ENCODE measurements at regions not wholly inside any gene's neighbourhood (a gene's known extent, or its start where the extent isn't known, plus 50 kb on each side); places are given as distances from the start of the nearest gene placed in this dataset.

GRCh38 chr5:42277293-42277692 lies 145.9 kb upstream of the GHR start:
- no peak for TF ChIP-seq CTCF (IDR thresholded peaks at IDR 0.05; ENCODE audit: unreplicated experiment)
- Mint-ChIP-seq H3K4me1 (ENCODE audit: insufficient read depth, unreplicated experiment) (no peaks in the 10 kb centered on the region), H3K4me3 (ENCODE audit: unreplicated experiment) (no peak overlapping the region), H3K27me3 (ENCODE audit: insufficient read depth, unreplicated experiment) (no peaks in the 10 kb centered on the region), H3K27ac (ENCODE audit: low read depth, unreplicated experiment) (no peak overlapping the region), H3K9me3 (ENCODE audit: unreplicated experiment) (no peaks in the 10 kb centered on the region), H3K36me3 (ENCODE audit: insufficient read depth, unreplicated experiment) (no peaks in the 10 kb centered on the region)
- no TSS peak for BruUV-seq (replicated peaks)
- POLR2A ChIA-PET = no interaction called here
- intact Hi-C loops (cut with micrococcal nuclease) = no loop called here
- CTCF ChIA-PET = interaction anchor here (0.6 kb wide), 1 partner anchor 37 kb away, joined by 3 read pairs; no protein-coding TSS in a partner anchor
- no peak for DNase-seq (ENCODE audit: unreplicated experiment)

- Mint-ChIP-seq H3K9me3 (ENCODE audit: unreplicated experiment) (no peaks in the 10 kb centered on the region), H3K36me3 (ENCODE audit: insufficient read depth, unreplicated experiment) (no peaks in the 10 kb centered on the region), H3K27ac (ENCODE audit: low read depth, unreplicated experiment) (no peak overlapping the region), H3K4me1 (ENCODE audit: insufficient read depth, unreplicated experiment) (no peaks in the 10 kb centered on the region), H3K4me3 (ENCODE audit: unreplicated experiment) (no peak overlapping the region), H3K27me3 (ENCODE audit: insufficient read depth, unreplicated experiment) (no peaks in the 10 kb centered on the region)
- TF ChIP-seq CTCF (IDR thresholded peaks at IDR 0.05; ENCODE audit: unreplicated experiment) = no peak
- POLR2A ChIA-PET = no interaction called here
- DNase-seq (ENCODE audit: unreplicated experiment) = no peak
- CTCF ChIA-PET = interaction anchor here (0.6 to 1.1 kb wide), 2 partner anchors 8 to 11 kb away, joined by 3 read pairs; no protein-coding TSS in a partner anchor
- intact Hi-C loops (cut with micrococcal nuclease) = no loop called here
- no TSS peak for BruUV-seq (replicated peaks)
These were observed 138.7 kb upstream of the GHR start for GRCh38 chr5:42284584-42284983.

- TF ChIP-seq CTCF (IDR thresholded peaks at IDR 0.05; ENCODE audit: unreplicated experiment) = no peak
- no peak for DNase-seq (ENCODE audit: unreplicated experiment)
- no peaks in the 10 kb centered on the region for H3K27me3 Mint-ChIP-seq (ENCODE audit: insufficient read depth, unreplicated experiment)
- H3K9me3 Mint-ChIP-seq (ENCODE audit: unreplicated experiment) = no peaks in the 10 kb centered on the region
- BruUV-seq (replicated peaks) = no TSS peak
- intact Hi-C loops (cut with micrococcal nuclease) = no loop called here
- CTCF ChIA-PET = interaction anchor here (1.1 kb wide), 1 partner anchor 10 kb away, joined by 3 read pairs; no protein-coding TSS in a partner anchor
- no peak overlapping the region for H3K27ac Mint-ChIP-seq (ENCODE audit: low read depth, unreplicated experiment)
- no peaks in the 10 kb centered on the region for H3K36me3 Mint-ChIP-seq (ENCODE audit: insufficient read depth, unreplicated experiment)
- POLR2A ChIA-PET = no interaction called here
- no peaks in the 10 kb centered on the region for H3K4me1 Mint-ChIP-seq (ENCODE audit: insufficient read depth, unreplicated experiment)
- no peak overlapping the region for H3K4me3 Mint-ChIP-seq (ENCODE audit: unreplicated experiment)
These were observed 138.0 kb upstream of the GHR start for GRCh38 chr5:42285230-42285629.

- intact Hi-C loops (cut with micrococcal nuclease) = no loop called here
- H3K27me3 Mint-ChIP-seq (ENCODE audit: insufficient read depth, unreplicated experiment) = no peaks in the 10 kb centered on the region
- POLR2A ChIA-PET = no interaction called here
- BruUV-seq (replicated peaks) = no TSS peak
- H3K27ac Mint-ChIP-seq (ENCODE audit: low read depth, unreplicated experiment) = no peak overlapping the region
- CTCF ChIA-PET = interaction anchor here (0.6 kb wide), 1 partner anchor 185 kb away, joined by 3 read pairs; no protein-coding TSS in a partner anchor
- no peak overlapping the region for H3K4me3 Mint-ChIP-seq (ENCODE audit: unreplicated experiment)
- no peaks in the 10 kb centered on the region for H3K36me3 Mint-ChIP-seq (ENCODE audit: insufficient read depth, unreplicated experiment)
- TF ChIP-seq CTCF (IDR thresholded peaks at IDR 0.05; ENCODE audit: unreplicated experiment) = no peak
- no peak for DNase-seq (ENCODE audit: unreplicated experiment)
- H3K4me1 Mint-ChIP-seq (ENCODE audit: insufficient read depth, unreplicated experiment) = peaks cover 17% of the 10 kb centered on the region
- peaks cover 6% of the 10 kb centered on the region for H3K9me3 Mint-ChIP-seq (ENCODE audit: unreplicated experiment)
These were observed 122.7 kb upstream of the GHR start for GRCh38 chr5:42300496-42300895.

Data from MCF 10A (cell line).